ENCODE measurements at regions not wholly inside any gene's neighbourhood (a gene's known extent, or its start where the extent isn't known, plus 50 kb on each side); places are given as distances from the start of the nearest gene placed in this dataset.

GRCh38 chr11:128244871-128245270 is 342.5 kb downstream of the ETS1 start:
- DNase-seq (ENCODE audit: insufficient read length, low spot score) (no peak), FAIRE-seq (no peak)
- no peak for TF ChIP-seq POLR2A (IDR thresholded peaks at IDR 0.05; ENCODE audit: low read depth, low read length)
- TF ChIP-seq POU2F2 (IDR thresholded peaks at IDR 0.05; ENCODE audit: low read depth, low read length), result no peak
- no peak for TF ChIP-seq SPI1 (IDR thresholded peaks at IDR 0.05; ENCODE audit: low read depth, low read length)
- TF ChIP-seq TAF1 (IDR thresholded peaks at IDR 0.05; ENCODE audit: low read depth, low read length), result no peak
- TF ChIP-seq POLR2AphosphoS5 (IDR thresholded peaks at IDR 0.05; ENCODE audit: low read depth, low read length), result no peak
- no peak for TF ChIP-seq PAX5 (IDR thresholded peaks at IDR 0.05; ENCODE audit: insufficient read depth, low read length, severe bottlenecking)

- DNase-seq (ENCODE audit: insufficient read length, low spot score) (no peak), FAIRE-seq (no peak)
- TF ChIP-seq POLR2AphosphoS5 (IDR thresholded peaks at IDR 0.05; ENCODE audit: low read depth, low read length), result no peak
- no peak for TF ChIP-seq POLR2A (IDR thresholded peaks at IDR 0.05; ENCODE audit: low read depth, low read length)
- TF ChIP-seq SPI1 (IDR thresholded peaks at IDR 0.05; ENCODE audit: low read depth, low read length), result no peak
- TF ChIP-seq PAX5 (IDR thresholded peaks at IDR 0.05; ENCODE audit: insufficient read depth, low read length, severe bottlenecking), result no peak
- no peak for TF ChIP-seq POU2F2 (IDR thresholded peaks at IDR 0.05; ENCODE audit: low read depth, low read length)
- TF ChIP-seq TAF1 (IDR thresholded peaks at IDR 0.05; ENCODE audit: low read depth, low read length), result no peak
Observed at GRCh38 chr11:128242451-128242850, 344.9 kb downstream of the ETS1 start.

GRCh38 chr11:128240546-128240945 is 346.8 kb downstream of the ETS1 start:
- FAIRE-seq (no peak), DNase-seq (ENCODE audit: insufficient read length, low spot score) (no peak)
- TF ChIP-seq POLR2AphosphoS5 (IDR thresholded peaks at IDR 0.05; ENCODE audit: low read depth, low read length) (no peak), SPI1 (IDR thresholded peaks at IDR 0.05; ENCODE audit: low read depth, low read length) (no peak), PAX5 (IDR thresholded peaks at IDR 0.05; ENCODE audit: insufficient read depth, low read length, severe bottlenecking) (no peak), POU2F2 (IDR thresholded peaks at IDR 0.05; ENCODE audit: low read depth, low read length) (no peak), TAF1 (IDR thresholded peaks at IDR 0.05; ENCODE audit: low read depth, low read length) (no peak), POLR2A (IDR thresholded peaks at IDR 0.05; ENCODE audit: low read depth, low read length) (no peak)

- FAIRE-seq (no peak), DNase-seq (ENCODE audit: insufficient read length, low spot score) (no peak)
- no peak for TF ChIP-seq PAX5 (IDR thresholded peaks at IDR 0.05; ENCODE audit: insufficient read depth, low read length, severe bottlenecking)
- TF ChIP-seq POLR2A (IDR thresholded peaks at IDR 0.05; ENCODE audit: low read depth, low read length), result no peak
- no peak for TF ChIP-seq TAF1 (IDR thresholded peaks at IDR 0.05; ENCODE audit: low read depth, low read length)
- TF ChIP-seq SPI1 (IDR thresholded peaks at IDR 0.05; ENCODE audit: low read depth, low read length), result no peak
- TF ChIP-seq POLR2AphosphoS5 (IDR thresholded peaks at IDR 0.05; ENCODE audit: low read depth, low read length), result no peak
- TF ChIP-seq POU2F2 (IDR thresholded peaks at IDR 0.05; ENCODE audit: low read depth, low read length), result no peak
Observed at GRCh38 chr11:128239306-128239705, 348.1 kb downstream of the ETS1 start.

GRCh38 chr11:128238521-128239265 is 348.7 kb downstream of the ETS1 start:
- TF ChIP-seq PAX5 (IDR thresholded peaks at IDR 0.05; ENCODE audit: insufficient read depth, low read length, severe bottlenecking), result no peak
- TF ChIP-seq POU2F2 (IDR thresholded peaks at IDR 0.05; ENCODE audit: low read depth, low read length), result no peak
- no peak for TF ChIP-seq TAF1 (IDR thresholded peaks at IDR 0.05; ENCODE audit: low read depth, low read length)
- no peak for TF ChIP-seq POLR2A (IDR thresholded peaks at IDR 0.05; ENCODE audit: low read depth, low read length)
- TF ChIP-seq SPI1 (IDR thresholded peaks at IDR 0.05; ENCODE audit: low read depth, low read length), result no peak
- no peak for TF ChIP-seq POLR2AphosphoS5 (IDR thresholded peaks at IDR 0.05; ENCODE audit: low read depth, low read length)
- DNase-seq (ENCODE audit: insufficient read length, low spot score) (no peak), FAIRE-seq (no peak)

GRCh38 chr11:128236506-128237498 is 350.6 kb downstream of the ETS1 start:
- DNase-seq (ENCODE audit: insufficient read length, low spot score) (no peak), FAIRE-seq (no peak)
- TF ChIP-seq POU2F2 (IDR thresholded peaks at IDR 0.05; ENCODE audit: low read depth, low read length), result no peak
- no peak for TF ChIP-seq SPI1 (IDR thresholded peaks at IDR 0.05; ENCODE audit: low read depth, low read length)
- TF ChIP-seq PAX5 (IDR thresholded peaks at IDR 0.05; ENCODE audit: insufficient read depth, low read length, severe bottlenecking), result no peak
- TF ChIP-seq POLR2A (IDR thresholded peaks at IDR 0.05; ENCODE audit: low read depth, low read length), result no peak
- no peak for TF ChIP-seq POLR2AphosphoS5 (IDR thresholded peaks at IDR 0.05; ENCODE audit: low read depth, low read length)
- TF ChIP-seq TAF1 (IDR thresholded peaks at IDR 0.05; ENCODE audit: low read depth, low read length), result no peak

GRCh38 chr11:128235958-128236357 is 351.4 kb downstream of the ETS1 start:
- TF ChIP-seq POLR2AphosphoS5 (IDR thresholded peaks at IDR 0.05; ENCODE audit: low read depth, low read length) (no peak), TAF1 (IDR thresholded peaks at IDR 0.05; ENCODE audit: low read depth, low read length) (no peak), POU2F2 (IDR thresholded peaks at IDR 0.05; ENCODE audit: low read depth, low read length) (no peak), PAX5 (IDR thresholded peaks at IDR 0.05; ENCODE audit: insufficient read depth, low read length, severe bottlenecking) (no peak), SPI1 (IDR thresholded peaks at IDR 0.05; ENCODE audit: low read depth, low read length) (no peak), POLR2A (IDR thresholded peaks at IDR 0.05; ENCODE audit: low read depth, low read length) (no peak)
- DNase-seq (ENCODE audit: insufficient read length, low spot score) (no peak), FAIRE-seq (no peak)

- TF ChIP-seq POLR2A (IDR thresholded peaks at IDR 0.05; ENCODE audit: low read depth, low read length), result no peak
- FAIRE-seq, result no peak
- no peak for DNase-seq (ENCODE audit: insufficient read length, low spot score)
Observed at GRCh38 chr11:128235426-128235825, 351.9 kb downstream of the ETS1 start.

GRCh38 chr11:128234143-128234542 is 353.2 kb downstream of the ETS1 start:
- DNase-seq (ENCODE audit: insufficient read length, low spot score) (no peak), FAIRE-seq (no peak)
- TF ChIP-seq POLR2A (IDR thresholded peaks at IDR 0.05; ENCODE audit: low read depth, low read length) (no peak), TAF1 (IDR thresholded peaks at IDR 0.05; ENCODE audit: low read depth, low read length) (no peak), POLR2AphosphoS5 (IDR thresholded peaks at IDR 0.05; ENCODE audit: low read depth, low read length) (no peak), POU2F2 (IDR thresholded peaks at IDR 0.05; ENCODE audit: low read depth, low read length) (no peak), PAX5 (IDR thresholded peaks at IDR 0.05; ENCODE audit: insufficient read depth, low read length, severe bottlenecking) (no peak), SPI1 (IDR thresholded peaks at IDR 0.05; ENCODE audit: low read depth, low read length) (no peak)

Measured in GM12891 (cell line).